H9 (cell line): ENCODE measurements at regions not wholly inside any gene's neighbourhood (a gene's known extent, or its start where the extent isn't known, plus 50 kb on each side); places are given as distances from the start of the nearest gene placed in this dataset.

Source experiments
- DNase-seq: peaks from one replicate; pipeline ENCODE4 v3.0.0-alpha.2; 2017
- H2AFZ ChIP-seq: one replicate; pipeline ENCODE4 v1.6.1; 2013; ENCODE audit warnings: mild to moderate bottlenecking, low read length, control low read depth, moderate library complexity
- H2AK5ac ChIP-seq: 2 replicates; pipeline ENCODE4 v1.6.1; 2013; ENCODE audit warnings: low read length, control low read depth, mixed read lengths; ENCODE audit not compliant: insufficient read length
- H2BK120ac ChIP-seq: one replicate; pipeline ENCODE4 v1.6.1; 2013; ENCODE audit warnings: low read depth, mild to moderate bottlenecking, low read length, control low read depth, inconsistent platforms; ENCODE audit not compliant: poor library complexity, severe bottlenecking
- H2BK12ac ChIP-seq: 2 replicates; pipeline ENCODE4 v1.6.1; 2013; ENCODE audit warnings: low read length, control low read depth, mixed read lengths, low read depth; ENCODE audit not compliant: insufficient read length
- H2BK15ac ChIP-seq: 2 replicates; pipeline ENCODE4 v1.6.1; 2013; ENCODE audit warnings: low read depth, low read length, control low read depth
- H2BK20ac ChIP-seq: one replicate; pipeline ENCODE4 v1.6.1; 2013; ENCODE audit warnings: low read depth, mild to moderate bottlenecking, low read length, control low read depth, inconsistent platforms; ENCODE audit not compliant: poor library complexity, severe bottlenecking
- H2BK5ac ChIP-seq: 2 replicates; pipeline ENCODE4 v1.6.1; 2013; ENCODE audit warnings: low read length, control low read depth, mixed read lengths; ENCODE audit not compliant: insufficient read length
- H3K14ac ChIP-seq: 2 replicates; pipeline ENCODE4 v1.6.1; 2013; ENCODE audit warnings: low read length, control low read depth; ENCODE audit not compliant: insufficient read depth
- H3K18ac ChIP-seq: 2 replicates; pipeline ENCODE4 v1.6.1; 2013; ENCODE audit warnings: low read depth, mild to moderate bottlenecking, mixed read lengths, low read length, control low read depth; ENCODE audit not compliant: insufficient read length
- H3K23ac ChIP-seq: 2 replicates; pipeline ENCODE4 v1.6.1; 2013; ENCODE audit warnings: low read length, control low read depth, mixed read lengths, low read depth; ENCODE audit not compliant: insufficient read length
- H3K23me2 ChIP-seq: 2 replicates; pipeline ENCODE4 v1.6.1; 2013; ENCODE audit warnings: low read depth, mild to moderate bottlenecking, mixed read lengths, low read length, control low read depth; ENCODE audit not compliant: insufficient read length, poor library complexity, severe bottlenecking
- H3K27ac ChIP-seq: 2 replicates; pipeline ENCODE4 v1.5.1; 2013; ENCODE audit warnings: low read length, control low read depth, mixed read lengths, low read depth; ENCODE audit not compliant: insufficient read length
- H3K27me3 ChIP-seq: 2 replicates; pipeline ENCODE4 v1.6.1; 2013; ENCODE audit warnings: low read length, control low read depth, inconsistent platforms; ENCODE audit not compliant: insufficient read depth
- H3K4ac ChIP-seq: 2 replicates; pipeline ENCODE4 v1.6.1; 2013; ENCODE audit warnings: low read depth, mild to moderate bottlenecking, control low read depth, inconsistent platforms, low read length, moderate library complexity
- H3K4me1 ChIP-seq: 2 replicates; pipeline ENCODE4 v1.6.1; 2013; ENCODE audit warnings: low read length, control low read depth, inconsistent platforms; ENCODE audit not compliant: insufficient read depth
- H3K4me2 ChIP-seq: 2 replicates; pipeline ENCODE4 v1.6.1; 2013; ENCODE audit warnings: low read length, control low read depth, mixed read lengths; ENCODE audit not compliant: insufficient read length, insufficient read depth
- H3K56ac ChIP-seq: 2 replicates; pipeline ENCODE4 v1.6.1; 2013; ENCODE audit warnings: low read depth, mild to moderate bottlenecking, mixed read lengths, low read length, control low read depth; ENCODE audit not compliant: insufficient read length
- H3K79me1 ChIP-seq: 2 replicates; pipeline ENCODE4 v1.6.1; 2013; ENCODE audit warnings: low read depth, mild to moderate bottlenecking, moderate library complexity, low read length, control low read depth, inconsistent platforms; ENCODE audit not compliant: insufficient read depth, poor library complexity, severe bottlenecking
- H3K79me2 ChIP-seq: 2 replicates; pipeline ENCODE4 v1.6.1; 2013; ENCODE audit warnings: low read length, control low read depth, inconsistent platforms; ENCODE audit not compliant: insufficient read depth
- H3K9ac ChIP-seq: 2 replicates; pipeline ENCODE4 v1.6.1; 2013; ENCODE audit warnings: low read length, control low read depth, mixed read lengths; ENCODE audit not compliant: insufficient read length; ENCODE audit errors: extremely low read depth
- H3K9me3 ChIP-seq: one replicate; pipeline ENCODE4 v1.6.1; 2013; ENCODE audit warnings: low read depth, low read length, inconsistent platforms; ENCODE audit not compliant: control insufficient read depth
- H3T11ph ChIP-seq: one replicate; pipeline ENCODE4 v1.6.1; 2013; ENCODE audit warnings: mild to moderate bottlenecking, low read length, control low read depth, inconsistent platforms
- H4K20me1 ChIP-seq: one replicate; pipeline ENCODE4 v1.6.1; 2013; ENCODE audit not compliant: control insufficient read depth, insufficient read length, insufficient read depth
- H4K5ac ChIP-seq: 2 replicates; pipeline ENCODE4 v1.6.1; 2013; ENCODE audit warnings: low read depth, mild to moderate bottlenecking, mixed read lengths, low read length, control low read depth; ENCODE audit not compliant: insufficient read length
- H4K8ac ChIP-seq: replicated peaks from 2 replicates; pipeline ENCODE4 v1.6.1; 2013; ENCODE audit warnings: low read length, control low read depth, mixed read lengths, low read depth; ENCODE audit not compliant: insufficient read length
- H4K91ac ChIP-seq: 2 replicates; pipeline ENCODE4 v1.6.1; 2013; ENCODE audit warnings: low read depth, mild to moderate bottlenecking, moderate library complexity, mixed read lengths, low read length, control low read depth; ENCODE audit not compliant: insufficient read length
- H3K27ac Mint-ChIP-seq, 3 experiments: 2 replicates in 2 of 3; 3 replicates in 1 of 3; pipeline ENCODE4 v1.8.0; 2020 to 2021; ENCODE audit warnings: mixed read lengths in 3 of 3, mild to moderate bottlenecking in 1 of 3, moderate library complexity in 1 of 3
- H3K27me3 Mint-ChIP-seq: 2 replicates; pipeline ENCODE4 v1.8.0; 2021; ENCODE audit warnings: low read depth, mild to moderate bottlenecking, moderate library complexity, mixed read lengths
- H3K36me3 Mint-ChIP-seq, 3 experiments: 2 replicates in 2 of 3; 3 replicates in 1 of 3; pipeline ENCODE4 v1.8.0; 2020 to 2021; ENCODE audit warnings: low read depth in 3 of 3, mixed read lengths in 3 of 3; ENCODE audit not compliant: insufficient read depth in 1 of 3
- H3K4me1 Mint-ChIP-seq, 2 experiments: 2 replicates each; pipeline ENCODE4 v1.8.0; 2020; ENCODE audit warnings: mixed read lengths in 2 of 2
- H3K4me3 Mint-ChIP-seq, 2 experiments: 2 replicates in 1 of 2; 3 replicates in 1 of 2; pipeline ENCODE4 v1.8.0; 2020 to 2021; ENCODE audit warnings: mild to moderate bottlenecking in 2 of 2, mixed read lengths in 2 of 2, moderate library complexity in 1 of 2
- H3K9me3 Mint-ChIP-seq, 2 experiments: 2 replicates in 1 of 2; 3 replicates in 1 of 2; pipeline ENCODE4 v1.8.0; 2020; ENCODE audit warnings: mild to moderate bottlenecking in 2 of 2, mixed read lengths in 2 of 2, moderate library complexity in 1 of 2
- CTCF ChIP-seq: fragments of 200-600 bp; sonication (generic); conservative IDR thresholded peaks from 3 replicates; pipeline ENCODE4 v1.8.0; 2021; ENCODE audit warnings: antibody characterized with exemption, mild to moderate bottlenecking
- WGBS: extraction: QIAGEN DNeasy Blood & Tissue Kit; methylation state at CpG from one replicate; pipeline ENCODE4 v1.1.7; 2013; ENCODE audit warnings: missing lambda C conversion rate, low lambda C conversion rate, mixed read lengths; ENCODE audit not compliant: insufficient read length; ENCODE audit errors: extremely low coverage; 5-methylcytosine and 5-hydroxymethylcytosine counted together

- Mint-ChIP-seq H3K9me3 (peaks cover 4% of the 10 kb centered on the region in 2 experiments; a peak in 3 of 5 replicates), H3K4me3 (no peak overlapping the region), H3K4me1 (peaks cover 6 to 7% of the 10 kb centered on the region in 2 experiments), H3K27ac (no peak overlapping the region), H3K36me3 (peaks cover 0 to 2% (median 1%) of the 10 kb centered on the region in 3 experiments; a peak in 4 of 7 replicates), H3K27me3 (no peaks in the 10 kb centered on the region; the same call in 1 of the 2 replicates)
- no peak overlapping the region for H2BK12ac ChIP-seq
- no peak overlapping the region for H4K5ac ChIP-seq
- H2BK15ac ChIP-seq: no peak overlapping the region
- no peaks in the 10 kb centered on the region for H4K20me1 ChIP-seq
- no peak overlapping the region for H3T11ph ChIP-seq
- TF ChIP-seq CTCF: no peak
- H3K4ac ChIP-seq: no peak overlapping the region
- no peaks in the 10 kb centered on the region for H3K23me2 ChIP-seq
- no peak overlapping the region for H3K27ac ChIP-seq
- H3K14ac ChIP-seq: no peak overlapping the region
- no peak overlapping the region for H2AFZ ChIP-seq
- no peak overlapping the region for H2BK20ac ChIP-seq
- H2BK120ac ChIP-seq: no peak overlapping the region
- no peak overlapping the region for H3K4me2 ChIP-seq
- H4K91ac ChIP-seq: no peak overlapping the region
- H3K9ac ChIP-seq: no peak overlapping the region
- no peaks in the 10 kb centered on the region for H3K27me3 ChIP-seq
- no peaks in the 10 kb centered on the region for H3K79me1 ChIP-seq
- H2BK5ac ChIP-seq: no peak overlapping the region
- no peaks in the 10 kb centered on the region for H3K9me3 ChIP-seq
- no peaks in the 10 kb centered on the region for H3K79me2 ChIP-seq
- no peak overlapping the region for H3K56ac ChIP-seq
- DNase-seq: no peak
- no peak overlapping the region for H4K8ac ChIP-seq
- no peak overlapping the region for H3K23ac ChIP-seq
- no peak overlapping the region for H3K18ac ChIP-seq
- WGBS: no CpG with 5 or more reads among the region's 2 CpGs
- H3K4me1 ChIP-seq: no peaks in the 10 kb centered on the region
- H2AK5ac ChIP-seq: no peak overlapping the region
These were observed 89.2 kb upstream of the MARK1 start for GRCh38 chr1:220438741-220439140.
